ENCODE measurements at regions not wholly inside any gene's neighbourhood (a gene's known extent, or its start where the extent isn't known, plus 50 kb on each side); places are given as distances from the start of the nearest gene placed in this dataset.
"Not testable (repeated sequence)": the region's sequence is repeated elsewhere in the genome, so short reads cannot be mapped to it uniquely, and the experiment has no call there.

DNA sequence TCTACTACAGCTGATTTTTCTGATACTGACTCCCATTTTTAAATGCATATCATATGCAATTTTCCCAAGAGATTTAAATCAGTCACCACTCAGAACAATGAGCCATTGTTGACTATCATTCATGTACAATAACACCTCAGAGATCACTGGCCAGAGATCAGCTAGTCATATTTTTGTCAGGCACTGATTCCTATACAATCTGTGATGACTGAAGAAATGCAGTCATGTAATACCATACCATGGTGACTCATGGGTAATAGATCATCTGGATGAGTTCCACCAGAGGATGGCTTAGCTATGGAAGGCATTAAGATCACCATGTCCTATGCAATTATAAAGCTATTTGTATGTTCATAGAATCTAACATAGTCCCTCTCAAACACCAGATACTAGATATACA lies 285.7 kb upstream of the DCC start:
- no peak for DNase-seq (ENCODE audit: low read depth in 3 of 3)

DNA sequence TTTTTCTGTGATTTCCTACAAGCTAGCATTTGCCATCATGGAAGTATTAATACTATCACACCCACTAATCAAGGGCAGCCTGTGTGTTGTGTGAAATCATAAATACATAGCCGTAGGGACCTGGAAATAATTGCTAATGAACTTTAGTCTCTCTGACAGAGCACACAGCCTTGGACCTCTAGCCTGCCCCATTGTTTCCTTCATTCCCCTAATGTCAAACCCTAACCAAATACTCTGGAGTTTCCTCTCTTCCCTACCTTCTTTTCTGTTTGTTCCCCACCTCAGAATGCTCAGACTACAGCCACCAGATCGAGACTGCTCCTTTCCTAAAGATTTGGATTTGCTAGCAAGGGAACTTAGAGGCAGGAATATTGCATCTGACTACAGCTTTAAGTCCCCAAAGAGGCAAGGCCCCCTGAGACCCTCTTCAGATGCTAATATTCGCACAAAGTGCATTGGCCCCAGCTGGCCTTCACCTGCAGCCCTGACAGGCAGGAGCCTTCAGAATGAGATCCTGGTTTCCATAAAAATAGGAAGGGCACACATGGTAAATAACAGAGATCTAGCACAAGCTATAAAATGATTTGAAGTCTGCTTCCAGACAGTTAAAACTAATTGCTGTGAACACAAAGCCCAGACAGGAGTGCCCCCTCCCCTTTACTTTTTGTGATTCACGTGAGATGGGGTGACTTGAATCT lies 279.2 kb upstream of the DCC start:
- no peak for DNase-seq (ENCODE audit: low read depth in 3 of 3)

DNA sequence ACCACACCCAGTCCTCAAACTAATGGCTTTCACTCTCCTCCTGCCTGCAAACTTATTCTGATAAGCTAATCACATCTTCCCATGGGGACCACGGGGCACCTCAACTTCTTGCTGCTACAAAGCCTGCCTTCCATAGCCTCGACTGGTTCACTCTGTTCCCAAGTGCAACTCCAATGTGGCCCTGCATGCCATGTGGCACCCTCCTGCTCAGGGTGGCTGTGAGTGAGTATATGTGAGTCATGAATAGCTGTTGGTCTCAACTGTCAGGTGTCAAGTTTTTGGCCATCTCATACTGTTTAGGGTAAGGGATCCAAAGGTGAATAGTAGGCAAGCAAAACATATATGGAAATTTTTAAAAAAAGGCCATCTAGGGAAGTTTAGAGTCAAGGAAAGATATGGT lies 276.1 kb upstream of the DCC start:
- DNase-seq (ENCODE audit: low read depth in 3 of 3) = no peak

DNA sequence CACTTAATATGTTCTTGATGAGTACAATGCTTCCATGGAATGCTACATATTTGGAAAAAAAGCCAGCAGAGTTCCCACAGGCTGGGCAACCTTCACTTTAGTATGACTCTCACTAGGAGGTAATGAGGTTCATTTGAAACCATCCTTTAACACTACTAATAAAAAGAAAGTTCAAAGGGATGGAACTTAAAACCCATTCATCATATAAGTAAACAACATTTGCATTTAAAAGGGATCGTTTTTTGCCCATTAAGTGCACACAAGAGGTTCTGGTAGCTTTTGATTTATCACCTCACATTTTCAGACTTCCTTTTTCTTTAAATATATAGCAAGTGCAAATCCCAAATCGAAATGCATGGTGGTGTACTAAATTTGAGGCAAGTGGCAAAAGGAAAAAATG lies 270.8 kb upstream of the DCC start:
- DNase-seq (ENCODE audit: low read depth in 3 of 3) = no peak

DNA sequence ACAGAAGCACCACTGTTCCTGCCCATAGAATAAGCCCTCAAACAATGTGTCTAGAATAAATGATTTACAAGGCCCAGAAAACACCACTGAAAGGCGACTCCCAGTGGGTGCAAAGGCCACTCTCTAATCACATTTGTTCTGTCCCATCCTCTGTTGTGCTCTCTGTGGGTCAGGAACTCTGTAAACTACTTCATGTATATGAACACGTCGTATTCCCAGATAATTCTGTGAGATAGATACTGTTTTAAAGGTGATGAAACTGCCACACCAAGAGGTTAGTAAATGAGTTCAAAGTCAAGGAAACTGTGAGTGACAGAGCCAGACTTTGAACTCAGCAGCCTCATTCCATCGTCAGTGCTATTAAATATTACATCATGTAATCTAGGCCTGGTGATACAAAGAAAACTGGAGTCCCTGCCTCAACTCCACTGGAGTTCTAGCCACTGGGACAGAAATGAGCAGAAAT lies 269.7 kb upstream of the DCC start:
- no peak for DNase-seq (ENCODE audit: low read depth in 3 of 3)

DNA sequence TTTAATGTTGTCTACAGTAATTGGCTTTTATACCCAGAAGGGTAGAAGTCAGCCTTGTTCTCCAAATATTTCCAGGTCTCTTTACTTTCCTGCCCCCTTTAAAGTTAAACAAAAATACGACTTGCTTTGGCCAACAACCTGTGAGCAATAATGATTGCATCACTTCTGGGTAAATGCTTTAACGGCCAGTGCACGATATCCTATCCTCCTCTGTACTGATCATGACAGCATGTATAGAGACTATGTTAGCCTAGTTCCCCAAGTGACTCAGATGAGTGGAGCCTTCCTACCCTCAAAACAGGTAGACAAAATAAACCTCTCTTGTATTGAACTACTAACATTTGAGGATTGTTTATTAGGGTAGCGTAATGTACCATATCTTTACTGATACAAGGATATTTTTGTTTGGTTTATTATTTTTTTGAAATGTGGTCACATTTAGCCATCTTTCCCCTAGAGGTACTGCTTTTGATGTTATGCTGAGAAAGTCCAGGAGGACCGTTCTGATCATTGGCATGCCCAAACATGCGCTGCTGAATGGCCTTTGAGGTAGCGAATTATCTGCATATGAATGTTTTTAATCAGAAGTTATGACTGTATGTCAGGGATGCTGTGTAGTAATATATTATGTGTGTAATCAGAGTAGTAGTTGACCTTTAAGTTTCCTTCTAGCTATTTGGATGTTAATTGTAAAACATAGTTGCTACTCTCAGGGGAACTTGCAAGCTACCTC lies 262.6 kb upstream of the DCC start:
- DNase-seq (ENCODE audit: low read depth in 3 of 3) = no peak

DNA sequence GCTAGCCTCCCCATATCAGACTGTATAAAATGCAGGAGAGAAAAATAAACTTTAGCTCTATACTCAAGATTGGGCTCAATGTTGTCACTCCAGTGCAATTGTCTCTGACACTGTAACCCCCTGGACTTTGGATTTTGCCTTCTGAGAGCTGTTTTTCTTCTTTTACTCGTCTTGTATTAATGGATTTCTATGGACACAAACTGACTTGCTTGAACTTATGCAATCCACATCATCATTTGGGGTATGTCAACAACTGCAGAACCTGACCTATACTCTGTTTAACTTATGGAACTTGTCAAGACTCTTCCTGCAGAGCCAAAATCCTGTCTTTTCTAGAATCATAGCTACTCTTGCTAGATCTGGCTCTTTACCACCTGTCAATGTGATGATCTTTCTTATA lies 257.8 kb upstream of the DCC start:
- DNase-seq (ENCODE audit: low read depth in 3 of 3) = no peak

DNA sequence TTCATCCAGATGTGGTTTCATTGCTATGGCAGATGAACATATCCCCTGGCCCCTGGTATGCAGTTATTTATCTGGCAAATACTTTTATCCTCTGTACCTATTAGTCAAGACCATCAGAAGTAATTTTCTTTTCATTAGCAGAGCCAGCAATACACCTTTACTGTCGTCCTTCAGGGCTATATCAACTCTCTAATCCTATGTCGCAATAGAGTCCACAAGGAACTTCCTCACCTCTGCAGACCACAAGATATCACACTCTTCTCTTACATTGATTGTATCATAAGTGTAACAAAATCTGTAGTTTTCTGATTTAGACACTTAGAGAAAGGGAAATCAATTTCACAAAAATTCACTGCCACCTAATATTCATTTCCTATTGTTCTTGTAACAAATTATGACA lies 252.9 kb upstream of the DCC start:
- no peak for DNase-seq (ENCODE audit: low read depth in 3 of 3)

DNA sequence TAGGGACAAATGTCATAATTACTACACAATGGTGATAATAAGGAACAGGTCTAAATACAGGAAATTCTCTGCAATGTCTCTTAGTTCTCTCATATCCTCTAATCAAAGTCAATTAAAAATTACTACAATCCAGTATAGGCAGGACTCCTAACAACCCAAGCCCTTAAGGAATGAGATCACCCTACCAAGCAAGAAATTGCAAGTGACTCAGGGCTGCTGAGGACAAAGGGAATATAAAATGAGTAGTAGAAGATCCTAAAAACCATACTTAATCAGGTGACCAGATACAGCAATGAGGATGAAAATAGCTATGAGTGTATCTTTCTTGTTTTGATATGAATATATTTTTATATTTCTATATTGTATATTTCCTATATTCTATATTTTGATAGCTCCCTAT lies 250.0 kb upstream of the DCC start:
- no peak for DNase-seq (ENCODE audit: low read depth in 3 of 3)

DNA sequence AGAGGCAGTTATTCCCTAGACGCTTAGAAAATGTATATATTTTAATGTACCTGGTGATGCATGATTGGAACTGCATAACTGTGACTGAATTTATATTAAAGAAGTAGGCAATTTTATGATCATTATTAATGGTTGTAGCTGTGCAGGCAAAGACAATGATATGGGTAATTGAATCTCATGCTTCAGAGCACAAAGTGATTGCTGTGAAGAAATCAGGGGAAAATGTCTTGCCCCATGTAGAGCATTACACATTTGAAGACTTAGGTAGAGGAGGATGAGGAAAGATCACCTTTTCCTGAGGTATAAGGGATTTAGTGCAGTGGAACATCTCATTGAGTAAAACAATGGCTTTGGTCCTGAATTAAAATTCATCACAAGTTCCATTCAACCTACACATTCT lies 246.8 kb upstream of the DCC start:
- no peak for DNase-seq (ENCODE audit: low read depth in 3 of 3)

DNA sequence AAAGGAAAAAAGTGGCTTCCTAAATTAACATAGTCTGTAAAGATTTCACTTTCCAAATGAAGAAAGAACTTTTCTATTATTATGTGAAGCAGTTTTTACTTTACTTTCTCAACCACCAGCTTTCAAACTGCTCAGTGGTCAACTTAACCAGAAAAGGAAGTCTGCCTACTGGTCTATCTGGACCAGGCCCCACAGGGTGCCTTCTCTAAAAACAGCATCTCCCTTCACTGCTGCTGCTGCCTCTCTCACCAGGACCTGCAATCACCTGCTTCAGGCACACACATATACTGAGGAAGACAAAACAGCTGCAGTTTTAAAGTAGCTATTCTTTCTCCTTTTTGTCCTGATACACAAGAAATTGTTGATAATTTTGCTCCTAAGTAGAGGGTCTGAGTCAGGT lies 221.3 kb upstream of the DCC start:
- no peak for DNase-seq (ENCODE audit: low read depth in 3 of 3)

DNA sequence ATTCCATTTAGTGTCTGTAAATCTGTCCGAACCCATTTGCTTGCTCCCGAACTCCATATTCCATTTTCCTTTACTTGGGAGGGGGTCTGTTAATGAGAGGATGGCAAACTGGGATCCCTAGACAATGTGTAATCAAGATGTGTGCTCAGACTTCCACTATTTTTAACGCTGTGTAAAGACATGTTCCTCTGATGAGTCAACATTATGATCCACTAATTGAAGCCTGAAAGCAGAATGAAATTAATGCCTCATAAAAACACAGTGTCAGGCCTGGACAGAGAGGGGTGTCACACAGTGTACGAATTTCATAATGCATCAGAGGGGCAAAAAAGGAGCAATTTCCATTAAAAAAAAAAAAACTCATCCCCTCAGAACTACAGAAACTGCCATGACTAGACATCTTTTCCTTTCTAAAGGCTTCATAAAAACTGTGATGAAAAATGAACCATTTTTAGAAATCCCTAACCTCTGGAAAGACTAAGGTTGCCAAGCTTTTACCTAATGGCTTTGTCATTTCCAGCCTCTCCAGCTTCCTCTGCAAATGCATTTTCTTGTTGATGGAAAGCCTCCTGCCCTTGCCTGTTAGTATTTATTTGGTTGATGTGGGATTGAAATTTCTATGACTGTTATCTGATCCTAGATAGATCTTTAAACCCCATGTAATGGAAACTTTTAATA lies 209.2 kb upstream of the DCC start:
- no peak for DNase-seq (ENCODE audit: low read depth in 3 of 3)

DNA sequence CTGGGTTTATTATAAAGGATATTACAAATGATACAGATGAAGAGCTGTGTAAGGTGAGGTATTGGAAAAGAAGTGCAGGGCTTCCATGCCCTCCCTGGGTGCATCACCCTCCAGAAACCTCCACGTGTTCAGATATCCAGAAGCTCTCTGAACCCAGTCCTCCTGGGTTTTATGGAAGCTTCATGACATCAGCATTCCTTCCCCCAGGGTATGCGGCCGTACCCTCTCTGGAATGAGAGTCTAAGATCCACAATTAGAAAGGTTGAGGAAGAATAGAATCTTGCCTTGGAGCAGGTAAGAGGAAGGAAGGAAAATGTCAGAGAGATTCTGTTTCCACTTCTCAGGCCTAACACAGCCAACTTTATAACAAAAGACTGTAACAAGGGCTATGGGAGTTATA lies 208.2 kb upstream of the DCC start:
- no peak for DNase-seq (ENCODE audit: low read depth in 3 of 3)

DNA sequence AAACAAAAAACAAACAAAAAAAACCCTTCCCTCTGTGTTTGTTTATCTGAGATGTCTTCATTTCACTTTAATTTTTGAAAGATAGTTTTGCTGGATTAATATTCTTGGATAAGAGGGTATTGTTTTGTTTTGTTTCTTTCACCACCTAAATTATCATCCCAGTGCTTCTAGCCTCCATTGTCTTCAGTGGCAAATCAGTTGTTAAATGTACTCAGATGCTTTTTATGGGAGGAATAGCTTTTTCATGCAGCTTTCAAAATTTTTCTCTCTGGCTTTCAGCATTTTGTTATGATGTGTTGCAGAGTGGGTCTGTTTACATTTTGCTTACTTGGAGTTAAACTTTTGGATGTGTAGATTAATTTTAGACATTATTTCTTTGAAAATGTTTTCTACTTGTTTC lies 203.5 kb upstream of the DCC start:
- no peak for DNase-seq (ENCODE audit: low read depth in 3 of 3)

DNA sequence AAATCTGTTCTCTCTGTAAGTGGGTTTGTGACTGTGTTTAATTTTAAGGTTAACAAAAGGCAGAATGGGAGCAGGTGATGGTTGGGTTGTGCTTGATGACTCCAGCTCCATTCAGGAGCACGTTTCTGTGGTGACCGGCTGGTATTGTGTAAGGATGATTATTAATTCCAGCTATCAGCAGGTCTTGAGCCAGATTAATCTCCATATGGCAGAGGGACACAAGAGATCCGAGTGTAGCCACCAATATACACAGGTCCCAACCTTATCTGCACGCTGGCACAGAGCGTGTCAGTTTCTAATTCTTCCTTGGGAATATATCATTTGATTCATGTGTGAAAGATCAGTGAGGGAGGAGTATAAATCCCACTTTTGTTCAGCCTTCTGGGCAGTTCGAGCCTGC lies 199.0 kb upstream of the DCC start:
- DNase-seq (ENCODE audit: low read depth in 3 of 3) = no peak

DNA sequence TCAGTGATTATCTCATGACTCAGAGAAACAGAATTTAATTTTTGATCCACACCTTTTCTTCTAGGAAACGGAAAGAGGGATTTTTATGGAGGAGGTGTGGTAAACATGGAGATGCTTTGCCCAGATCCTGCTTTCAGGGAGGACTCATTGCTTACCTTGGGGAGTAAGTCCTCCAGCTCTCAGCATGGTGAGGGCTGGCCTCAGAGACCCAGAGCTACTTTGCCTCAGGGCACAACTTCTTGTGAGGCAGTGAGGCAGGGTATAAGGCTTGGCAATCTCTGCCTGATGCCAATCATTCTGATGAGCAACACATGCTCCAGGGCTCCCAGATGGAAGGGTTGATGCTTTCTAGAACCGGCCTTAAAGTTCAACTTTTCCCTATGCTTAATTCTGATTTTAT lies 189.9 kb upstream of the DCC start:
- DNase-seq (ENCODE audit: low read depth in 3 of 3) = no peak

DNA sequence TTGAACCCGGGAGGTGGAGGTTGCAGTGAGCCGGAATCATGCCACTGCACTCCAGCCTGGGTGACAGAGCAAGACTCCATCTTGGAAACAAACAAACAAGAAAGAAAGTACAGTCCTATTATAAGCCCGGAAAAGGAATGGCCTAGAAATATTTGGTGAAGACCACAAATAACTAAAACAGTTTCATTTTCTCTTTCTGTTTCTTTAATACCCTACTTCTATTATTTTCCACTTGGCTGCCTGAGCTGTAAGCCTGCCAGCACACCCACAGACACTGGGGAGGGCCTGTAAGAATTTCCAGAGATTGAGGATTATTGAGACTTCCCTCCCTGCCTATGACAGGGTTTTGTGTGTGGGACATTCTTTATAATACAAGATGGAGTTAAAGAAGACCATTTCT lies 188.0 kb upstream of the DCC start:
- DNase-seq (ENCODE audit: low read depth in 3 of 3) = no peak

DNA sequence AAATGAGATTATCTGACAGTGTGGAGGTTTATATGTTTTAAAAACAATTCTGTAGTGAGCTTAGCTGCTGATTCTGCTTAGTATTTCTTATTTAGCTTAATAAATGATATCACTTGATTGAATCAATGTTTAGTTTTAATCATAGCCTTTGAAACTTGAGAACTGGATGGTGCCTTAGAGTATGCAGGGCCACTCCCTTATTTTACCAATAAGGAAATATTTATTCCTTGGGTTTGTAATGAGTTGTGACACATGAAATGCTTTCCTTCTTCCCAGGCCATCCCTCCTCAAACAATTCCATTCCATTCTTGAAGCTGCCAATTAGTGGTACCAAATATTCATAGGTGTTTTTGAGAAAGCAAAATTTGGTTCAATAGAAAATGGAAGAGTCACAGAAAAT lies 183.8 kb upstream of the DCC start:
- no peak for DNase-seq (ENCODE audit: low read depth in 3 of 3)

DNA sequence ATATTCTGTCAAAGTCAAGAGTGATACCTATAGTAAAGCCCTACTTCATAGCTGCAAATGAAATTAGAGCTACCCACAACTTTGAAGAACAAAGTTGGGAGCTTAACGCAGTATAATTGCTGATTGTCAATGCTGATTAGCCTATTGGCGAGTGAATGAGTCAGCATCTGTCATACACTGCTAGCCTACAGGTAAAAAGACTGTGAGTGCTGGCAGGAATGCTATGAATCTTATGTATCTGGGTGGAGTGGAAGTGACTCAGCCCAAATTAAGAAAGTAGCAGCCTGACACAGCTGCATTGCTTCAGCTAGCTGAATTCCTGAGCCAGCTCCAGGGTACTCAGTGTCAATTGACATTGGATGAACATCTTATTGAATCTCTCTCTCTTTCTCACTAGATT lies 179.4 kb upstream of the DCC start:
- DNase-seq (ENCODE audit: low read depth in 3 of 3) = no peak

DNA sequence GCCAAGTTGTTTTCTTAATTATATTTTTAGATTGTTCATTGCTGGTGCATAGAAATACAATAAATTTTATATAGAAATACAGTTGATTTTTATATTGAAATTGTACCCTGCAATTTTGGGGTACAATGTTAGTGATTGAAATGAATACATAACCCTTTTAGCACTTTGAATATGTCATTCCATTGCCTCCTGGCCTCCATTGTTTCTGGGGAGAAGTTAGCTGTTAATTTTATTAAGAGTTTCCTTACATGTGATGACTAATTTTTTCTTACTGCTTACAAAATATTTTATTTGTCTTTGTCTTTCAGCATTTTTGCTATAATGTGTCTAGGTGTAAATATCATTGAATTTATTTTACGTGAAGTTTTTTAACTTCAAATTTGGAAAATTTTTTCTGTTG lies 176.5 kb upstream of the DCC start:
- DNase-seq (ENCODE audit: low read depth in 3 of 3) = no peak

DNA sequence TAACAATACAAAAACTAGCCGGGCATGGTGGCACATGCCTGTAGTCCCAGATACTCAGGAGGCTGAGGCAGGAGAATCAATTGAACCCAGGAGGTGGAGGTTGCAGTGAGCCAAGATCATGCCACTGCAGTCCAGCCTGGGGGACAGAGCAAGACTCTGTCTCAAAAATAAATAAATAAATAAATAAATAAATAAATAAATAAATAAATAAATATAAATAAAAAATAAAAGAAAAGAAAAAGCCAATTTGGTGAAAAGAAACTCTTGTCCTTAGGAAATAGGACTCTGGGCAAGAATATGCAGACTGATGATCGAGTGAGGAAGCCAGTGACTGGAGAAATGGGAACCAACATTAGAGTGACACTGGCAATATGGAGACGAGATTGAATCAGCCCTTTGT lies 171.9 kb upstream of the DCC start:
- not testable (repeated sequence) for DNase-seq (ENCODE audit: low read depth in 3 of 3)

DNA sequence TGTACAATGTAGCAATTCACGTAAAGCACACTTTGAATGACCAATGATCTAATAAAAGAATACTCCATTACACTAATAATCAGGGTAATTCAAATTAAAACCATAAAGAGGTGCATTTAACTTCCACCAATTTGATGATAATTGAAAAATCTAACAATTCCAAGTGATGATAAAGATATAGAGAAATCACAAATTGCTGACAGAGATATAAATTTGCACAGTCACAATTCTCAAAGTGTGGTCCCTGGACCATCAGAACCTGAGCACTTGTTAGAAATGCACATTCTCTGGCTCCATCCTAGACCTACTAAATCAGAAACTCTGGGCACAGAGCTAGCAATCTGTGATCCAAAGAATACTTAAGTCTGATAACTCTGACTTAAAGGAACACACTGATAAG lies 165.8 kb upstream of the DCC start:
- no peak for DNase-seq (ENCODE audit: low read depth in 3 of 3)

DNA sequence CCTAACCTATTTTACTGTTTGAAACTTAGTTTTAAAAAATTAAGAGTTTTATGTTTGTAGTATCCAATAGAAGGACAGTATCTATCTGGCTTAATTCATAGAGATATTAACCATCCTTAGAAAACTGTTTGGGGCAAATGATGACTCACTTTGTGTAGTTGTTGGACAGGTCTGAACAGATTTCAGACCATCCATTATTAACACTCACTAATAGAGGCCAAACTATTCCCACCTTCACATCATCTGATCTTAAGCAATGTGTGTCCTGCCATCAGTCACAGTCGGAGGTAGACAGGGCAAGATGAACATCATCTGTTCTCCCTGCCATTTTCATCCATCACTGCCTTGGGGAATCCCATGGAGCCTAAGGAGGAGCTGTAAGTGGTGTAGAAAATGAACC lies 164.6 kb upstream of the DCC start:
- DNase-seq (ENCODE audit: low read depth in 3 of 3) = no peak
